ENCODE measurements at regions not wholly inside any gene's neighbourhood (a gene's known extent, or its start where the extent isn't known, plus 50 kb on each side); places are given as distances from the start of the nearest gene placed in this dataset.

- TF ChIP-seq CTCF (IDR thresholded peaks at IDR 0.05; ENCODE audit: low read depth, low read length, missing control alignments), result no peak
- in situ Hi-C loops (cut with HindIII; ENCODE audit: low pct_ligation_motif_present, low sequenced_read_pairs), result no loop called here
- H3K27ac ChIP-seq, result no peak overlapping the region
- H3K36me3 ChIP-seq (replicated peaks), result no peaks in the 10 kb centered on the region
- DNase-seq, result no peak
- H3K27me3 ChIP-seq (replicated peaks), result no peaks in the 10 kb centered on the region
- no peak overlapping the region for H3K4me3 ChIP-seq (ENCODE audit: low read depth, low read length)
Observed at GRCh38 chr2:120660771-120661459, 74.8 kb upstream of the GLI2 start.

- no peak overlapping the region for H3K4me3 ChIP-seq (ENCODE audit: low read depth, low read length)
- TF ChIP-seq CTCF (IDR thresholded peaks at IDR 0.05; ENCODE audit: low read depth, low read length, missing control alignments), result no peak
Observed at GRCh38 chr2:120661551-120661950, 74.1 kb upstream of the GLI2 start.

GRCh38 chr2:120662046-120662445, 73.6 kb upstream of the GLI2 start:
- TF ChIP-seq CTCF (IDR thresholded peaks at IDR 0.05; ENCODE audit: low read depth, low read length, missing control alignments), result no peak
- Histone ChIP-seq H3K27ac (no peak overlapping the region), H3K27me3 (replicated peaks) (no peaks in the 10 kb centered on the region), H3K4me3 (ENCODE audit: low read depth, low read length) (no peak overlapping the region), H3K36me3 (replicated peaks) (no peaks in the 10 kb centered on the region)
- in situ Hi-C loops (cut with HindIII; ENCODE audit: low pct_ligation_motif_present, low sequenced_read_pairs), result no loop called here
- no peak for DNase-seq

More at GRCh38 chr2:120661551-120661950, 74.1 kb upstream of the GLI2 start:
- H3K27me3 ChIP-seq (replicated peaks), result no peaks in the 10 kb centered on the region
- in situ Hi-C loops (cut with HindIII; ENCODE audit: low pct_ligation_motif_present, low sequenced_read_pairs), result no loop called here
- DNase-seq, result no peak
- H3K36me3 ChIP-seq (replicated peaks), result no peaks in the 10 kb centered on the region
- no peak overlapping the region for H3K27ac ChIP-seq

GRCh38 chr2:120662746-120663145, 72.9 kb upstream of the GLI2 start:
- no peaks in the 10 kb centered on the region for H3K27me3 ChIP-seq (replicated peaks)
- no peak for TF ChIP-seq CTCF (IDR thresholded peaks at IDR 0.05; ENCODE audit: low read depth, low read length, missing control alignments)
- no peak overlapping the region for H3K27ac ChIP-seq
- H3K4me3 ChIP-seq (ENCODE audit: low read depth, low read length), result no peak overlapping the region
- in situ Hi-C loops (cut with HindIII; ENCODE audit: low pct_ligation_motif_present, low sequenced_read_pairs), result no loop called here
- no peaks in the 10 kb centered on the region for H3K36me3 ChIP-seq (replicated peaks)
- no peak for DNase-seq

- Histone ChIP-seq H3K27ac (no peak overlapping the region), H3K4me3 (ENCODE audit: low read depth, low read length) (no peak overlapping the region), H3K36me3 (replicated peaks) (no peaks in the 10 kb centered on the region), H3K27me3 (replicated peaks) (no peaks in the 10 kb centered on the region)
- in situ Hi-C loops (cut with HindIII; ENCODE audit: low pct_ligation_motif_present, low sequenced_read_pairs), result no loop called here
- DNase-seq, result no peak
- TF ChIP-seq CTCF (IDR thresholded peaks at IDR 0.05; ENCODE audit: low read depth, low read length, missing control alignments), result no peak
Observed at GRCh38 chr2:120666433-120666832, 69.2 kb upstream of the GLI2 start.

GRCh38 chr2:120667981-120668380, 67.7 kb upstream of the GLI2 start:
- TF ChIP-seq CTCF (IDR thresholded peaks at IDR 0.05; ENCODE audit: low read depth, low read length, missing control alignments), result no peak
- no peak for DNase-seq
- Histone ChIP-seq H3K27me3 (replicated peaks) (no peaks in the 10 kb centered on the region), H3K36me3 (replicated peaks) (no peaks in the 10 kb centered on the region), H3K27ac (no peak overlapping the region), H3K4me3 (ENCODE audit: low read depth, low read length) (no peak overlapping the region)
- in situ Hi-C loops (cut with HindIII; ENCODE audit: low pct_ligation_motif_present, low sequenced_read_pairs), result no loop called here
